Panc1 (cell line): ENCODE measurements at regions not wholly inside any gene's neighbourhood (a gene's known extent, or its start where the extent isn't known, plus 50 kb on each side); places are given as distances from the start of the nearest gene placed in this dataset.

Source experiments
- ATAC-seq: fragments of 200-7000 bp; cut with Tn5 transposase; 2 replicates; pipeline ENCODE4 v1.9.1; 2020; ENCODE audit warnings: mild to moderate bottlenecking, moderate library complexity
- BruUV-seq: library from RNA; stranded (reverse); fragments of 400-500 nt; replicated peaks from 2 replicates; lab custom pipeline; 2021; lab: Mats Ljungman, UMichigan
- CTCF ChIA-PET: fragments of 300-600 bp; sonication (Branson Sonifier 250); formaldehyde crosslinking; loops from one replicate; lab custom pipeline; 2022; ENCODE audit warnings: antibody characterized with exemption; lab: Charles Lee
- POLR2A ChIA-PET: fragments of 300-600 bp; sonication (Branson Sonifier 250); formaldehyde crosslinking; loops from one replicate; lab custom pipeline; 2022; ENCODE audit warnings: antibody characterized with exemption; lab: Charles Lee
- DNase-seq: peaks from one replicate; pipeline ENCODE4 v3.0.0-alpha.2; 2010; ENCODE audit warnings: low read depth, low spot score
- H3K27ac ChIP-seq: 2 replicates; pipeline ENCODE4 v1.5.1; 2011; ENCODE audit warnings: mild to moderate bottlenecking, low read length, inconsistent platforms
- H3K27me3 ChIP-seq: fragments of 200-500 bp; sonication (Bioruptor generic); 2 replicates; pipeline ENCODE4 v1.6.0; 2014; ENCODE audit warnings: low read length, inconsistent platforms; ENCODE audit not compliant: control insufficient read depth, insufficient read depth
- H3K36me3 ChIP-seq: fragments of 200-500 bp; sonication (Bioruptor generic); 2 replicates; pipeline ENCODE4 v1.5.1; 2014; ENCODE audit warnings: inconsistent platforms, mild to moderate bottlenecking, low read length, moderate library complexity; ENCODE audit not compliant: control insufficient read depth, insufficient read depth
- H3K4me1 ChIP-seq: 2 replicates; pipeline ENCODE4 v1.5.1; 2011; ENCODE audit warnings: inconsistent platforms, mild to moderate bottlenecking, low read length, moderate library complexity; ENCODE audit not compliant: control insufficient read depth, insufficient read depth
- H3K4me3 ChIP-seq, 2 experiments: 2 replicates each; pipeline ENCODE4 v1.5.1; 2011 to 2012; ENCODE audit warnings: low read depth in 2 of 2, low read length in 2 of 2, mild to moderate bottlenecking in 2 of 2, inconsistent platforms in 1 of 2, moderate library complexity in 1 of 2
- H3K9me3 ChIP-seq: fragments of 200-500 bp; sonication (Bioruptor generic); 2 replicates; pipeline ENCODE4 v1.5.1; 2014; ENCODE audit warnings: low read depth, mild to moderate bottlenecking, inconsistent platforms, low read length, moderate library complexity; ENCODE audit not compliant: control insufficient read depth, insufficient read depth
- CTCF ChIP-seq: fragments of 450-650 bp; IDR thresholded peaks from 2 replicates; pipeline ENCODE4 v1.5.1; 2017; ENCODE audit warnings: mild to moderate bottlenecking
- POLR2AphosphoS5 ChIP-seq: IDR thresholded peaks from 2 replicates; pipeline ENCODE4 v1.6.1; 2012; ENCODE audit warnings: mild to moderate bottlenecking, low read depth, low read length, moderate library complexity
- REST ChIP-seq, 2 experiments: IDR thresholded peaks; 2 replicates each; pipeline ENCODE4 v1.6.1; 2011 to 2012; ENCODE audit warnings: low read depth in 2 of 2, control low read depth in 1 of 2, low read length in 1 of 2, mild to moderate bottlenecking in 1 of 2, moderate library complexity in 1 of 2; ENCODE audit not compliant: insufficient read depth in 1 of 2
- SIN3A ChIP-seq: IDR thresholded peaks from 2 replicates; pipeline ENCODE4 v1.6.1; 2012; ENCODE audit warnings: low read depth, mild to moderate bottlenecking, low read length, moderate library complexity, borderline replicate concordance; ENCODE audit not compliant: insufficient read depth
- TCF7L2 ChIP-seq: IDR thresholded peaks from 2 replicates; pipeline ENCODE4 v1.6.1; 2011; ENCODE audit warnings: mild to moderate bottlenecking, low read depth, low read length, inconsistent platforms
- in situ Hi-C: cut with HindIII; loops from 2 replicates; pipeline ENCODE4 v1.10.0; 2016; ENCODE audit warnings: low sequenced_read_pairs, low pct_unique_long_range_greater_than_20kb
- intact Hi-C: fragments of 100-400 bp; cut with micrococcal nuclease; formaldehyde crosslinking; loops from one replicate; pipeline ENCODE4 v1.10.0; 2022; ENCODE audit not compliant: unreplicated experiment

- no peaks in the 10 kb centered on the region for H3K4me1 ChIP-seq
- H3K9me3 ChIP-seq, result no peaks in the 10 kb centered on the region
- intact Hi-C loops (no loop called here), in situ Hi-C loops (no loop called here)
- no peaks in the 10 kb centered on the region for H3K27me3 ChIP-seq
- BruUV-seq, result no TSS peak
- POLR2A ChIA-PET, result no interaction called here
- DNase-seq (no peak), ATAC-seq (no peak)
- H3K4me3 ChIP-seq, result no peak overlapping the region
- TF ChIP-seq SIN3A (no peak), POLR2AphosphoS5 (no peak), TCF7L2 (no peak), CTCF (no peak), REST (IDR thresholded peaks at IDR 0.05; ENCODE audit: insufficient read depth in 1 of 2, low read depth in 2 of 2, low read length in 1 of 2) (no peak)
- CTCF ChIA-PET, result no interaction called here
- H3K27ac ChIP-seq, result no peak overlapping the region
- no peaks in the 10 kb centered on the region for H3K36me3 ChIP-seq
Observed at GRCh38 chr3:145739926-145740325, 421.1 kb downstream of the PLOD2 start.

- ATAC-seq (no peak), DNase-seq (no peak)
- CTCF ChIA-PET, result no interaction called here
- Histone ChIP-seq H3K9me3 (no peaks in the 10 kb centered on the region), H3K4me3 (no peak overlapping the region), H3K27me3 (no peaks in the 10 kb centered on the region), H3K27ac (no peak overlapping the region), H3K4me1 (no peaks in the 10 kb centered on the region), H3K36me3 (no peaks in the 10 kb centered on the region)
- BruUV-seq, result no TSS peak
- TF ChIP-seq SIN3A (no peak), TCF7L2 (no peak), POLR2AphosphoS5 (no peak), CTCF (no peak), REST (IDR thresholded peaks at IDR 0.05; ENCODE audit: insufficient read depth in 1 of 2, low read depth in 2 of 2, low read length in 1 of 2) (no peak)
- in situ Hi-C loops, result no loop called here
- POLR2A ChIA-PET, result no interaction called here
- intact Hi-C loops, result no loop called here
Observed at GRCh38 chr3:145750657-145751056, 410.3 kb downstream of the PLOD2 start.
